ENCODE measurements at regions not wholly inside any gene's neighbourhood (a gene's known extent, or its start where the extent isn't known, plus 50 kb on each side); places are given as distances from the start of the nearest gene placed in this dataset.

GRCh38 chr11:69880041-69880825 is 61.0 kb upstream of the FGF3 start:
- intact Hi-C loops (cut with DNase I, micrococcal nuclease): no loop called here
- Histone ChIP-seq H3K36me3 (ENCODE audit: low read depth) (no peaks in the 10 kb centered on the region), H3K4me1 (ENCODE audit: low read depth) (no peaks in the 10 kb centered on the region), H3K9me3 (no peaks in the 10 kb centered on the region), H3K4me3 (no peak overlapping the region)
- DNase-seq: peak in 1 of 3 donors; percentile 17
- no peak for TF ChIP-seq CTCF (IDR thresholded peaks at IDR 0.05)
- ATAC-seq: no peak

GRCh38 chr11:69880826-69881445 is 61.7 kb upstream of the FGF3 start:
- no peak overlapping the region for H3K4me3 ChIP-seq
- H3K36me3 ChIP-seq (ENCODE audit: low read depth): no peaks in the 10 kb centered on the region
- ATAC-seq (no peak), DNase-seq (no peak)
- no peaks in the 10 kb centered on the region for H3K9me3 ChIP-seq
- intact Hi-C loops (cut with DNase I, micrococcal nuclease): no loop called here
- TF ChIP-seq CTCF (IDR thresholded peaks at IDR 0.05): no peak
- H3K4me1 ChIP-seq (ENCODE audit: low read depth): no peaks in the 10 kb centered on the region

GRCh38 chr11:69881467-69882269 is 62.5 kb upstream of the FGF3 start:
- DNase-seq: peak in 2 of 3 donors; percentile 16 to 38
- ATAC-seq: no peak
- Histone ChIP-seq H3K36me3 (ENCODE audit: low read depth) (no peaks in the 10 kb centered on the region), H3K4me3 (no peak overlapping the region), H3K4me1 (ENCODE audit: low read depth) (no peaks in the 10 kb centered on the region), H3K9me3 (no peaks in the 10 kb centered on the region)
- intact Hi-C loops (cut with DNase I, micrococcal nuclease): no loop called here
- TF ChIP-seq CTCF (IDR thresholded peaks at IDR 0.05): no peak

- no peak for TF ChIP-seq CTCF (IDR thresholded peaks at IDR 0.05)
- intact Hi-C loops (cut with DNase I, micrococcal nuclease): no loop called here
- H3K9me3 ChIP-seq: no peaks in the 10 kb centered on the region
- no peak overlapping the region for H3K4me3 ChIP-seq
- no peak for ATAC-seq
- no peaks in the 10 kb centered on the region for H3K4me1 ChIP-seq (ENCODE audit: low read depth)
- H3K36me3 ChIP-seq (ENCODE audit: low read depth): no peaks in the 10 kb centered on the region
- peak in 1 of 3 donors; percentile 7 for DNase-seq
Observed at GRCh38 chr11:69882270-69882608, 63.0 kb upstream of the FGF3 start.

GRCh38 chr11:69883292-69884255 is 64.4 kb upstream of the FGF3 start:
- peak in 2 of 3 donors; percentile 15 to 34 for DNase-seq

More at GRCh38 chr11:69883292-69884255, 64.4 kb upstream of the FGF3 start:
- ATAC-seq: no peak
- no peaks in the 10 kb centered on the region for H3K4me1 ChIP-seq (ENCODE audit: low read depth)
- H3K36me3 ChIP-seq (ENCODE audit: low read depth): no peaks in the 10 kb centered on the region
- H3K9me3 ChIP-seq: no peaks in the 10 kb centered on the region
- intact Hi-C loops (cut with DNase I, micrococcal nuclease): no loop called here
- no peak overlapping the region for H3K4me3 ChIP-seq
- TF ChIP-seq CTCF (IDR thresholded peaks at IDR 0.05): no peak

Data from mucosa of descending colon (tissue), 3 donors.